ENCODE measurements at regions not wholly inside any gene's neighbourhood (a gene's known extent, or its start where the extent isn't known, plus 50 kb on each side); places are given as distances from the start of the nearest gene placed in this dataset.
A peak's percentile ranks its signal among the peaks of the same experiment; 100 is the strongest.
"Not testable (repeated sequence)": the region's sequence is repeated elsewhere in the genome, so short reads cannot be mapped to it uniquely, and the experiment has no call there.

GRCh38 chrX:7378406-7378805 lies 230.5 kb upstream of the PUDP start:
- no peak for DNase-seq (ENCODE audit: low read depth)
- TF ChIP-seq CTCF (IDR thresholded peaks at IDR 0.05; ENCODE audit: insufficient read depth, low read depth, low read length, missing control alignments) = no peak

GRCh38 chrX:7372825-7373525 lies 225.0 kb upstream of the PUDP start:
- peak; percentile 76 for DNase-seq (ENCODE audit: low read depth)
- no peak overlapping the region for H3K4me3 ChIP-seq (ENCODE audit: low read length)
- no peak for TF ChIP-seq CTCF (IDR thresholded peaks at IDR 0.05; ENCODE audit: insufficient read depth, low read depth, low read length, missing control alignments)

More at GRCh38 chrX:7378406-7378805, 230.5 kb upstream of the PUDP start:
- H3K4me3 ChIP-seq (ENCODE audit: low read length) = no peak overlapping the region

GRCh38 chrX:7362111-7362510 lies 214.2 kb upstream of the PUDP start:
- H3K4me3 ChIP-seq (ENCODE audit: low read length) = no peak overlapping the region
- no peak for TF ChIP-seq CTCF (IDR thresholded peaks at IDR 0.05; ENCODE audit: insufficient read depth, low read depth, low read length, missing control alignments)
- peak; percentile 28 for DNase-seq (ENCODE audit: low read depth)

GRCh38 chrX:7351926-7352325 lies 204.0 kb upstream of the PUDP start:
- H3K4me3 ChIP-seq (ENCODE audit: low read length) = no peak overlapping the region
- no peak for DNase-seq (ENCODE audit: low read depth)
- TF ChIP-seq CTCF (IDR thresholded peaks at IDR 0.05; ENCODE audit: insufficient read depth, low read depth, low read length, missing control alignments) = no peak

- no peak for DNase-seq (ENCODE audit: low read depth)
- TF ChIP-seq CTCF (IDR thresholded peaks at IDR 0.05; ENCODE audit: insufficient read depth, low read depth, low read length, missing control alignments) = no peak
- H3K4me3 ChIP-seq (ENCODE audit: low read length) = no peak overlapping the region
These were observed 199.5 kb upstream of the PUDP start for GRCh38 chrX:7347465-7347864.

GRCh38 chrX:7346021-7346420 lies 198.1 kb upstream of the PUDP start:
- DNase-seq (ENCODE audit: low read depth) = no peak
- no peak overlapping the region for H3K4me3 ChIP-seq (ENCODE audit: low read length)
- no peak for TF ChIP-seq CTCF (IDR thresholded peaks at IDR 0.05; ENCODE audit: insufficient read depth, low read depth, low read length, missing control alignments)

GRCh38 chrX:7343181-7343580 lies 195.2 kb upstream of the PUDP start:
- H3K4me3 ChIP-seq (ENCODE audit: low read length) = no peak overlapping the region
- no peak for DNase-seq (ENCODE audit: low read depth)
- TF ChIP-seq CTCF (IDR thresholded peaks at IDR 0.05; ENCODE audit: insufficient read depth, low read depth, low read length, missing control alignments) = no peak

- DNase-seq (ENCODE audit: low read depth); H3K4me3 ChIP-seq (ENCODE audit: low read length): not testable (repeated sequence)
These were observed 187.9 kb upstream of the PUDP start for GRCh38 chrX:7335816-7336362.
